ENCODE measurements at regions not wholly inside any gene's neighbourhood (a gene's known extent, or its start where the extent isn't known, plus 50 kb on each side); places are given as distances from the start of the nearest gene placed in this dataset.

DNA sequence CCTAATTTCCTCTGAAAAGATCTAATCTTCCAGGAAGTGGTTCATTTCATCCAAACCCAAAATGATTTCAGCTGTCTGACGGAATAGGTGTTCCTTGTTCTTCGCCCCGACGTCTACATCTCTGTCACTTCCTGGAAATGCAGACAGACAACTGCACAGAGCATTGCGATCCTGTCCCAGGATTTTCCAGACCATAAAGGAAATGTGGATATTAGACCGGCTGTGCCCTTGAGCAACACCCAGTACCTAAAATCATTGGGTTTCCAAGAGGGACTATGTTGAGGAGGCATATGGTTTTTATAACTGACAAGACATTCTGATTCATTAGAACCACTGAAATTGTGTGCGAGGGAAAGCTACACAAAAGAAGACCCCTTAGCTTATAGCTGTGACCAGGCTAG, 74.2 kb downstream of the MSX2 start:
- TF ChIP-seq, protein P1, sequence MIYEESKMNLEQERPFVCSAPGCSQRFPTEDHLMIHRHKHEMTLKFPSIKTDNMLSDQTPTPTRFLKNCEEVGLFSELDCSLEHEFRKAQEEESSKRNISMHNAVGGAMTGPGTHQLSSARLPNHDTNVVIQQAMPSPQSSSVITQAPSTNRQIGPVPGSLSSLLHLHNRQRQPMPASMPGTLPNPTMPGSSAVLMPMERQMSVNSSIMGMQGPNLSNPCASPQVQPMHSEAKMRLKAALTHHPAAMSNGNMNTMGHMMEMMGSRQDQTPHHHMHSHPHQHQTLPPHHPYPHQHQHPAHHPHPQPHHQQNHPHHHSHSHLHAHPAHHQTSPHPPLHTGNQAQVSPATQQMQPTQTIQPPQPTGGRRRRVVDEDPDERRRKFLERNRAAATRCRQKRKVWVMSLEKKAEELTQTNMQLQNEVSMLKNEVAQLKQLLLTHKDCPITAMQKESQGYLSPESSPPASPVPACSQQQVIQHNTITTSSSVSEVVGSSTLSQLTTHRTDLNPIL (CRISPR knock-in tag; IDR thresholded peaks at IDR 0.05; ENCODE audit: low read depth) = no peak
- TF ChIP-seq ARNTL (CRISPR knock-in tag; IDR thresholded peaks at IDR 0.05; ENCODE audit: borderline replicate concordance, low read depth) (no peak), PPARA (CRISPR knock-in tag; IDR thresholded peaks at IDR 0.05; ENCODE audit: borderline replicate concordance) (no peak), BACH2 (CRISPR knock-in tag; IDR thresholded peaks at IDR 0.05; ENCODE audit: borderline replicate concordance) (no peak), CSDC2 (CRISPR knock-in tag; IDR thresholded peaks at IDR 0.05) (no peak), TOX (CRISPR knock-in tag; IDR thresholded peaks at IDR 0.05; ENCODE audit: borderline replicate concordance) (no peak)
- TF ChIP-seq, protein P2, sequence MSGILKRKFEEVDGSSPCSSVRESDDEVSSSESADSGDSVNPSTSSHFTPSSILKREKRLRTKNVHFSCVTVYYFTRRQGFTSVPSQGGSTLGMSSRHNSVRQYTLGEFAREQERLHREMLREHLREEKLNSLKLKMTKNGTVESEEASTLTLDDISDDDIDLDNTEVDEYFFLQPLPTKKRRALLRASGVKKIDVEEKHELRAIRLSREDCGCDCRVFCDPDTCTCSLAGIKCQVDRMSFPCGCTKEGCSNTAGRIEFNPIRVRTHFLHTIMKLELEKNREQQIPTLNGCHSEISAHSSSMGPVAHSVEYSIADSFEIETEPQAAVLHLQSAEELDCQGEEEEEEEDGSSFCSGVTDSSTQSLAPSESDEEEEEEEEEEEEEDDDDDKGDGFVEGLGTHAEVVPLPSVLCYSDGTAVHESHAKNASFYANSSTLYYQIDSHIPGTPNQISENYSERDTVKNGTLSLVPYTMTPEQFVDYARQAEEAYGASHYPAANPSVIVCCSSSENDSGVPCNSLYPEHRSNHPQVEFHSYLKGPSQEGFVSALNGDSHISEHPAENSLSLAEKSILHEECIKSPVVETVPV (CRISPR knock-in tag; IDR thresholded peaks at IDR 0.05) = no peak
- TF ChIP-seq, protein P3, sequence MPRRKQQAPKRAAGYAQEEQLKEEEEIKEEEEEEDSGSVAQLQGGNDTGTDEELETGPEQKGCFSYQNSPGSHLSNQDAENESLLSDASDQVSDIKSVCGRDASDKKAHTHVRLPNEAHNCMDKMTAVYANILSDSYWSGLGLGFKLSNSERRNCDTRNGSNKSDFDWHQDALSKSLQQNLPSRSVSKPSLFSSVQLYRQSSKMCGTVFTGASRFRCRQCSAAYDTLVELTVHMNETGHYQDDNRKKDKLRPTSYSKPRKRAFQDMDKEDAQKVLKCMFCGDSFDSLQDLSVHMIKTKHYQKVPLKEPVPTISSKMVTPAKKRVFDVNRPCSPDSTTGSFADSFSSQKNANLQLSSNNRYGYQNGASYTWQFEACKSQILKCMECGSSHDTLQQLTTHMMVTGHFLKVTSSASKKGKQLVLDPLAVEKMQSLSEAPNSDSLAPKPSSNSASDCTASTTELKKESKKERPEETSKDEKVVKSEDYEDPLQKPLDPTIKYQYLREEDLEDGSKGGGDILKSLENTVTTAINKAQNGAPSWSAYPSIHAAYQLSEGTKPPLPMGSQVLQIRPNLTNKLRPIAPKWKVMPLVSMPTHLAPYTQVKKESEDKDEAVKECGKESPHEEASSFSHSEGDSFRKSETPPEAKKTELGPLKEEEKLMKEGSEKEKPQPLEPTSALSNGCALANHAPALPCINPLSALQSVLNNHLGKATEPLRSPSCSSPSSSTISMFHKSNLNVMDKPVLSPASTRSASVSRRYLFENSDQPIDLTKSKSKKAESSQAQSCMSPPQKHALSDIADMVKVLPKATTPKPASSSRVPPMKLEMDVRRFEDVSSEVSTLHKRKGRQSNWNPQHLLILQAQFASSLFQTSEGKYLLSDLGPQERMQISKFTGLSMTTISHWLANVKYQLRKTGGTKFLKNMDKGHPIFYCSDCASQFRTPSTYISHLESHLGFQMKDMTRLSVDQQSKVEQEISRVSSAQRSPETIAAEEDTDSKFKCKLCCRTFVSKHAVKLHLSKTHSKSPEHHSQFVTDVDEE (CRISPR knock-in tag; IDR thresholded peaks at IDR 0.05) = no peak
- ATAC-seq = no peak

DNA sequence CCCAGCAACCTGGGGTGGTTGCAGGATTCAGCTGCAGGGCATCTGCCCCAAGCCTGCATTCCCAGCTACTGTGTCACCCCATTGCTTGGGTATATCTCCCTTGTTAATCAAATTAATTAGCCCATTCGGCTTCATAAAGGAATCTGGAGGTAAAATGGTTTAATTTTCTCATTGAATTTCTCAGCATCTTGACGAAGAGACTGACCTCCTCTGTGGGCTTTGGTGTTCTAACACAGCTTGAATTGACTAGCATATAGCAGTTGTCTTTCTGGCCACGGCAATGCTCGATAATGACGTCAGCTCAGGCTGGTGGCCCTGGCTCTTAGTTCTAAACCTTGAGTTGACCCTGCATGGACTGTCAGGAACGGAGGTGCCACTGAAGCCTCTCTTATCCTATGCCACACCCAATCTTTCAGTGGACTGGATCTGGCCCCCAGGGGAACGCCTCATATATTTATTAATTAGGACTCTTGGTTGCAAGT, 72.4 kb downstream of the MSX2 start:
- ATAC-seq = no peak
- TF ChIP-seq, protein P4, sequence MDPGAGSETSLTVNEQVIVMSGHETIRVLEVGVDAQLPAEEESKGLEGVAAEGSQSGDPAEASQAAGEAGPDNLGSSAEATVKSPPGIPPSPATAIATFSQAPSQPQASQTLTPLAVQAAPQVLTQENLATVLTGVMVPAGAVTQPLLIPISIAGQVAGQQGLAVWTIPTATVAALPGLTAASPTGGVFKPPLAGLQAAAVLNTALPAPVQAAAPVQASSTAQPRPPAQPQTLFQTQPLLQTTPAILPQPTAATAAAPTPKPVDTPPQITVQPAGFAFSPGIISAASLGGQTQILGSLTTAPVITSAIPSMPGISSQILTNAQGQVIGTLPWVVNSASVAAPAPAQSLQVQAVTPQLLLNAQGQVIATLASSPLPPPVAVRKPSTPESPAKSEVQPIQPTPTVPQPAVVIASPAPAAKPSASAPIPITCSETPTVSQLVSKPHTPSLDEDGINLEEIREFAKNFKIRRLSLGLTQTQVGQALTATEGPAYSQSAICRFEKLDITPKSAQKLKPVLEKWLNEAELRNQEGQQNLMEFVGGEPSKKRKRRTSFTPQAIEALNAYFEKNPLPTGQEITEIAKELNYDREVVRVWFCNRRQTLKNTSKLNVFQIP (CRISPR knock-in tag; IDR thresholded peaks at IDR 0.05; ENCODE audit: borderline replicate concordance, low read depth) = no peak
- TF ChIP-seq TOX (CRISPR knock-in tag; IDR thresholded peaks at IDR 0.05; ENCODE audit: borderline replicate concordance) (no peak), GLIS3 (CRISPR knock-in tag; IDR thresholded peaks at IDR 0.05) (no peak), CSDC2 (CRISPR knock-in tag; IDR thresholded peaks at IDR 0.05) (no peak), ZFP3 (CRISPR knock-in tag; IDR thresholded peaks at IDR 0.05) (no peak), PPARA (CRISPR knock-in tag; IDR thresholded peaks at IDR 0.05; ENCODE audit: borderline replicate concordance) (no peak), OSR1 (CRISPR knock-in tag; IDR thresholded peaks at IDR 0.05) (no peak), SNAI2 (CRISPR knock-in tag; IDR thresholded peaks at IDR 0.05) (no peak), ZNF70 (CRISPR knock-in tag; IDR thresholded peaks at IDR 0.05) (no peak), ZNF8 (CRISPR knock-in tag; IDR thresholded peaks at IDR 0.05) (no peak), ARNTL (CRISPR knock-in tag; IDR thresholded peaks at IDR 0.05; ENCODE audit: borderline replicate concordance, low read depth) (no peak), ZC3H10 (CRISPR knock-in tag; IDR thresholded peaks at IDR 0.05) (no peak)
- TF ChIP-seq, protein P2 (CRISPR knock-in tag; IDR thresholded peaks at IDR 0.05) = no peak
- TF ChIP-seq, protein P3 (CRISPR knock-in tag; IDR thresholded peaks at IDR 0.05) = no peak
- TF ChIP-seq, protein P5, sequence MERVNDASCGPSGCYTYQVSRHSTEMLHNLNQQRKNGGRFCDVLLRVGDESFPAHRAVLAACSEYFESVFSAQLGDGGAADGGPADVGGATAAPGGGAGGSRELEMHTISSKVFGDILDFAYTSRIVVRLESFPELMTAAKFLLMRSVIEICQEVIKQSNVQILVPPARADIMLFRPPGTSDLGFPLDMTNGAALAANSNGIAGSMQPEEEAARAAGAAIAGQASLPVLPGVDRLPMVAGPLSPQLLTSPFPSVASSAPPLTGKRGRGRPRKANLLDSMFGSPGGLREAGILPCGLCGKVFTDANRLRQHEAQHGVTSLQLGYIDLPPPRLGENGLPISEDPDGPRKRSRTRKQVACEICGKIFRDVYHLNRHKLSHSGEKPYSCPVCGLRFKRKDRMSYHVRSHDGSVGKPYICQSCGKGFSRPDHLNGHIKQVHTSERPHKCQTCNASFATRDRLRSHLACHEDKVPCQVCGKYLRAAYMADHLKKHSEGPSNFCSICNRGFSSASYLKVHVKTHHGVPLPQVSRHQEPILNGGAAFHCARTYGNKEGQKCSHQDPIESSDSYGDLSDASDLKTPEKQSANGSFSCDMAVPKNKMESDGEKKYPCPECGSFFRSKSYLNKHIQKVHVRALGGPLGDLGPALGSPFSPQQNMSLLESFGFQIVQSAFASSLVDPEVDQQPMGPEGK (CRISPR knock-in tag; IDR thresholded peaks at IDR 0.05; ENCODE audit: borderline replicate concordance) = no peak
- TF ChIP-seq, protein P1 (CRISPR knock-in tag; IDR thresholded peaks at IDR 0.05; ENCODE audit: low read depth) = no peak
